Astrocyte of the spinal cord (primary cell): ENCODE measurements at regions not wholly inside any gene's neighbourhood (a gene's known extent, or its start where the extent isn't known, plus 50 kb on each side); places are given as distances from the start of the nearest gene placed in this dataset.

Source experiments
- DNase-seq: peaks from one replicate; pipeline ENCODE4 v3.0.0; 2011; ENCODE audit warnings: low read depth, low spot score
- H3K4me3 ChIP-seq: 2 replicates; pipeline ENCODE4 v1.5.1; 2011; ENCODE audit warnings: low read depth, mild to moderate bottlenecking, low read length, moderate library complexity
- in situ Hi-C: cut with HindIII; loops from 2 replicates; pipeline ENCODE4 v1.10.0; 2017; ENCODE audit warnings: low sequenced_read_pairs
- TF ChIP-seq, protein P1 (sequence below): IDR thresholded peaks from 2 replicates; pipeline ENCODE4 v1.5.1; 2012; ENCODE audit warnings: low read depth, mild to moderate bottlenecking, low read length, inconsistent platforms

DNA sequence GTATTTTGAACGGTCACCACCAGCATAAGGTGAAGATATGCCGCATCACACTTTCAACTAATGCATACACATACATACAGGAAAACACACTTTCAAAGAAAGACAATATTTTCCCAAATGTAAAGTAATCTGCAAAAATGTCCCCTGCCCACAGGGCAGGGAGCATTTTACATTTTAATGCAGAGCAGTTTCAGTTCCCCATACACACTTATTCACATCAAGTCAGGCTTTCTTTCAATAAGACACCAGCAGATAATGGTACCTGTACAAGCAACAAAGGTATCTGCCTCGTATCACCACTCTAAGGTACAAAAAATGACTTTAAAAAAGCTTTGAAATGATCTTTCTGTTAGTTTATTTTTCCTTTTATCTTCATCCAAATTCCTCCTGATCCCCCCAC, 247.1 kb upstream of the CCNG1 start:
- no peak for DNase-seq
- TF ChIP-seq, protein P1, sequence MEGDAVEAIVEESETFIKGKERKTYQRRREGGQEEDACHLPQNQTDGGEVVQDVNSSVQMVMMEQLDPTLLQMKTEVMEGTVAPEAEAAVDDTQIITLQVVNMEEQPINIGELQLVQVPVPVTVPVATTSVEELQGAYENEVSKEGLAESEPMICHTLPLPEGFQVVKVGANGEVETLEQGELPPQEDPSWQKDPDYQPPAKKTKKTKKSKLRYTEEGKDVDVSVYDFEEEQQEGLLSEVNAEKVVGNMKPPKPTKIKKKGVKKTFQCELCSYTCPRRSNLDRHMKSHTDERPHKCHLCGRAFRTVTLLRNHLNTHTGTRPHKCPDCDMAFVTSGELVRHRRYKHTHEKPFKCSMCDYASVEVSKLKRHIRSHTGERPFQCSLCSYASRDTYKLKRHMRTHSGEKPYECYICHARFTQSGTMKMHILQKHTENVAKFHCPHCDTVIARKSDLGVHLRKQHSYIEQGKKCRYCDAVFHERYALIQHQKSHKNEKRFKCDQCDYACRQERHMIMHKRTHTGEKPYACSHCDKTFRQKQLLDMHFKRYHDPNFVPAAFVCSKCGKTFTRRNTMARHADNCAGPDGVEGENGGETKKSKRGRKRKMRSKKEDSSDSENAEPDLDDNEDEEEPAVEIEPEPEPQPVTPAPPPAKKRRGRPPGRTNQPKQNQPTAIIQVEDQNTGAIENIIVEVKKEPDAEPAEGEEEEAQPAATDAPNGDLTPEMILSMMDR, result no peak
- in situ Hi-C loops, result no loop called here
- H3K4me3 ChIP-seq, result no peak overlapping the region

DNA sequence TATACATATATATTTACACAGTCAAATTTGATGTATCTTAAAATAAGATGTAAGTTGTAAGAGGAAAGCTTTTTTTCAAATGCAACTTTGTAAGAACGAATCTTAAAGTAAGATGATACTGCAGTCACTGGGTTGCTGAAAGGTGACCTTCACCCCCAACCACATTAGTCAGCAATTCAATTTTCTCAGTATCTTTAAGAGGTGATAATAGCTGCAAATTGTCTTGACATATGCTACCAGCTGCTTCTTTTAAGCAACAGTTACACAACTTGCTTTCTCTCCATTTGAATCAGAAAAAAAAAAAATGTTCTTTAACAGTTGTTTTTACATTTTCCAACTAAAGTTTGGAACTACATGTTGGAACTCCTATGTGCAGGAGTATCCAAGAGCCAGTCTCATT, 246.6 kb upstream of the CCNG1 start:
- no peak overlapping the region for H3K4me3 ChIP-seq
- TF ChIP-seq, protein P1, result no peak
- in situ Hi-C loops, result no loop called here
- no peak for DNase-seq

DNA sequence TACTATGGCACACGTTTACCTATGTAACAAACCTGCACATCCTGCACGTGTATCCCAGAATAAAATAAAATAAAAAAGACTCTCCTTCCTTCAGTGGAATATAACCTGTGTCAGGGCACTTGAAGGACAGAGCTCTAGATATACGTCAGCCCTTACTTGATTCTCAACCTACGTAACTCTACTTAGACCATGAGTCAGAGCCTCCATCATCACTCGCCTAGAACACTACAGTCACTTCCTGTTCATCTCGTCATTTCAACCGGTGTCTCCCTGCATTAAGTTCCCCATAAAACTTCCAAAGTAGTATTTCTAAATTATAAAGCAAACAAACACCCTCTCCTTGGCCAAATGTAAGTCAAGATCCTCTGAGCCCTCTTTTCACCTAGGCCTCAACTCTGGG, 243.5 kb upstream of the CCNG1 start:
- in situ Hi-C loops, result no loop called here
- TF ChIP-seq, protein P1, result no peak
- DNase-seq, result no peak
- H3K4me3 ChIP-seq, result no peak overlapping the region

DNA sequence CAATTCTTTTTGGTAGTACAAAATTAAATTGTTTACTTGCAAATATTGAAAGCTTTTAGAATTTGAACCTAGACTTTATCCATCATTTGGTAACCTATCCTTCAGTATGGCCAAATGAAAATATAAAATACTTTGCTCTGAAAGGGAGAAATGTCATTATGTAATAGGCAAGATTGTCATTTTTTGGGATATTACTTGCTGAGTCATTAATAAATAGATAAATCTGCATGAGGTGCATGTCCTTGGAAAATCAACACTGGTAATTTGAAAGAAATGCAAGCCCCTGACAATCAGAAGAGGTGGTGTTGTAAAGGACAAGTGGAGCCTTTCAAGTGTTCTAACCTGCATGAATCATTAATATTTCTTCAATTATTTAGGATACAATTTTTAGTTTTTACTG, 231.8 kb upstream of the CCNG1 start:
- no peak overlapping the region for H3K4me3 ChIP-seq
- TF ChIP-seq, protein P1, result no peak
- in situ Hi-C loops, result no loop called here
- DNase-seq, result no peak

DNA sequence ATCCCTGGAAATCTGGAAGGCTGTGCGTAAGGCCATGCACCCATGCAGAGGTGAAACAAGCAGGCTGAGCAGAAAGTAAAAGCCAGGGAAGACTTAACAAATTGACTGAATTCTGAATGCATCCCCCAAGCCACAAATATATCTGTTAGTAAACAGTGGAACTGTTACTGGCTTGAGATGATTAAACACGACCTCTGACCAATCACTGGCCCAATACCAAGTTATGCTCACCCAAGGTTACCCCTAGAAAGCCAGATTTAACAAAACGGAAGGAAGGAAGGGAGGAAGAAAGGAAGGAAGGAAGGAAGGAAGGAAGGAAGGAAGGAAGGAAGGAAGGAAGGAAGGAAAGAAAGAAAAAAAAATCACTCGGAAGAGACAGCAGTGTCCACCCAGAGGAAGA, 215.8 kb upstream of the CCNG1 start:
- no peak overlapping the region for H3K4me3 ChIP-seq
- in situ Hi-C loops, result no loop called here
- TF ChIP-seq, protein P1, result no peak
- no peak for DNase-seq

DNA sequence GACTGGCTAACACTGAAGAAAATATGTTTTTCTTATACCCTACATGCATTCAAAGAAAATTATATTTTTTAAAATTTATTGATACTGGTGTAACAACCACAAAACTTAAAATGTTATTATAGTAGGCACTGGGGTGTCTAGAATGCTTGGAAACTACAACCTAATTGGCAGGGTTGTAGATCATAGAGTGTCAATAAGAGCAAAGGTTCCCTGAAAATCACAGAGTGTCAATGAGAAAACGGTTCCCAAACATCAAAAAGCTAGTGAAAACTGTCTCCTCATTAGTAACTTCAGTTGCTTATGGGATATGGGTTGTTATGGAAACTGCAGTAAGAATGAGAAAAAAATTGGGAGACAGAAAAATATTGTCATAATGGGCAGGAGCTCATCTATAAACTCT, 214.4 kb upstream of the CCNG1 start:
- H3K4me3 ChIP-seq, result no peak overlapping the region
- in situ Hi-C loops, result no loop called here
- no peak for DNase-seq
- TF ChIP-seq, protein P1, result no peak

DNA sequence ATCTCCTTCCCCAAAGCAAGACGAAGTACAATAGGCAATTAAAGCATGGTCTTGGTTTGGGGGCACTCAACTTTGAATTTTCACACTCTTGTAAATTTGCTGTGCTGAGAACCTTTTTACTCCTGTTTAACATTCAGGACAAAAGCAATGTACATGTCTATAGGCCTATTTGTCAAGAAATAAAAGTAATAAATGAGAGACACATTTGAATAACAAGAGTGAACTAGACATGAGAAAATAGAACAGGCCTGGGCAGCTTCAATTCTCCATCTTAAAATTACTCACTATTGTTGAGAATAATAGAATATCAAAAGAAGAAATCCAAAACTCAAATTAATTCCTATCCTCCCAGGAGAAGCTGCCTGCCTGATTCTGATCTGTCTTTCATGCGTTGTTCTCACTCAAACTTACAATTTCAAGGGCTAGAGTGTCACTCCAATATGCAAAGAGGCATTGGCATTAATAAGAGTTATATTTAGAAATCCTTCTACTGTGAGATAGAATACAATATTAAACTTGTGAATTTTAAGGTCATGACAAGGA, 192.9 kb upstream of the CCNG1 start:
- DNase-seq, result no peak
- no peak overlapping the region for H3K4me3 ChIP-seq
- in situ Hi-C loops, result no loop called here
- TF ChIP-seq, protein P1, result no peak
